ENCODE measurements at regions not wholly inside any gene's neighbourhood (a gene's known extent, or its start where the extent isn't known, plus 50 kb on each side); places are given as distances from the start of the nearest gene placed in this dataset.

GRCh38 chr9:108345826-108346225, 510.0 kb downstream of the ACTL7B start:
- TF ChIP-seq CTCF (IDR thresholded peaks at IDR 0.05) (no peak), POLR2A (IDR thresholded peaks at IDR 0.05) (no peak)
